GM18502 (cell line): ENCODE measurements at regions not wholly inside any gene's neighbourhood (a gene's known extent, or its start where the extent isn't known, plus 50 kb on each side); places are given as distances from the start of the nearest gene placed in this dataset.

ENCODE experiments used
- ATAC-seq: cut with Tn5 transposase; IDR thresholded peaks from one replicate; pipeline ENCODE4 v1.9.1; 2021; ENCODE audit warnings: mild to moderate bottlenecking; ENCODE audit not compliant: unreplicated experiment, poor library complexity

DNA sequence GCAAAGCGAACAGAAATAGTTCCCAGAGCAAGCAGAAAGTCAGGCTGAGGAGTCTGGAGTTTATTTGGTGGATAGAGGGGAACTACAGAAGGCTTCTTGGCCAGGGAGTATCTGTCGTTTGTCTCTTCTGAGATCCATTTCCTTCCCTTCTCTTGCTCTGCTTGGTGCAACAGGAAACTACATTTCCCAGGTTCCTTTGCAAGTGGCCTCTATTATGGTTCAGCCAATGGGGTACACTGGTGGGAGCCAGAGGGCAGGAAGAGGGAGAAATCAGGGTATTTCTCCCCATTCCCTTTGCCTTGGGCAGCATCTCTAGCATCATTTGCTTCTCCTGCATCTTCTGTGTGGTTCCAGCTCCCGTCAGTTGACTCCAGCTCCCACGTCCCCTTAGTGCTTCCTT, 142.1 kb downstream of the BCOR start:
- ATAC-seq = no peak

GRCh38 chrX:39956803-39957394, 140.9 kb downstream of the BCOR start:
- no peak for ATAC-seq

DNA sequence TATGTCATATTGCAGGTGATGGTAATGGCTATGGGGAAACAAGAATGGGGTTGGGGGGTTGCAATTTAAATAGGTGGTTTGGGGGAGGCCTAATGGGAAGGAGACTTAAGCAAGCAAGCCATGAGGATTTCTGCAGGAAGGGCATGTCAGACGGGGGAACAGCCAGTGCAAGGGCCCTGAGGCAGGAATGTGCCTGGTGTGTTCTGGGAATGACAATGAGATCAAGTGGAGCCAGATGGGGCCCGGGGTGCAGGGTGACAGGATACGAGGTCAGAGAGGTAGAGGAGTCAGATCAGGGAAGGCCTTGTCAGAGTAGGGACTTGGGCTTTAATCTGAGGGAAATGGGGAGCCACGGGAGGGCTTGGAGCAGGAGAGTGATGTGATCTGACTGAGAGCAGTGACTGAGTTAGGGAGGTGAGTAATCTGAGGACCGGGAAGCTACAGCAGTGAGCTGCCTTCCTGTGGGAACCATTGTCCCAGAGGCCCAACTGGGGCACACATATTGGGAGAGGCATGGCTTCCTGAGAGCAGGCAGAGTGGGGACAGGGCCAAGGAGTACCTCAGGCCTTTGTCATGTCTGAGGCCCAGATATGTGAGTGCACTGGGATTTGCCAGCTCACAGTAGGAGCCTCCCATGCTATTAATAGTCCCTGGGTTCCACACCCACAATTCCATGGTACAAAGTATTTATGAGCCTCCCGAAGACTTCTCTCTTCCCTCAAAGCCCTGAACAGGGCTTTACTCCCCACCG, 139.8 kb downstream of the BCOR start:
- ATAC-seq = no peak

GRCh38 chrX:39958850-39959249, 138.9 kb downstream of the BCOR start:
- no peak for ATAC-seq

- no peak for ATAC-seq
These were observed 137.5 kb downstream of the BCOR start for GRCh38 chrX:39960219-39960618.

GRCh38 chrX:39961441-39961840, 136.3 kb downstream of the BCOR start:
- ATAC-seq = no peak

GRCh38 chrX:39965051-39965573, 132.6 kb downstream of the BCOR start:
- ATAC-seq = no peak

DNA sequence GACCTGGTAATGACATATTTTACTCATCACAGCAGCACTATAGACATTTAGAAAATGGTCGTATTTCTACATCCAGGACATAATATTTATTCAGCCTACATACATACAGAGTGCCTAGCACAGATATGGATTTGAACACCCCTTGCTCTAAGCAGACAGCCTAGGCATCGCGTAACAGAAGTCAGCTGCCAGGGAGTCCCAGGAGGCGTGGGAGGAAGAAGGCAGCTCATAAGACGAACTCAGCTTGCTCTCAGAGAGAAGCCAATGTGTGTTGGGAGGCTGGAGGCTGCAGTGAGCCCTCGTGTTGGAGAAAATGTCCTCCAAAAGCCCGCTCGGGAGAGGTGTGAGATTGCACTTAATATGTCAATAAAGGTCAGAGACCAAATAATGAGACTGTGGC, 131.6 kb downstream of the BCOR start:
- no peak for ATAC-seq

DNA sequence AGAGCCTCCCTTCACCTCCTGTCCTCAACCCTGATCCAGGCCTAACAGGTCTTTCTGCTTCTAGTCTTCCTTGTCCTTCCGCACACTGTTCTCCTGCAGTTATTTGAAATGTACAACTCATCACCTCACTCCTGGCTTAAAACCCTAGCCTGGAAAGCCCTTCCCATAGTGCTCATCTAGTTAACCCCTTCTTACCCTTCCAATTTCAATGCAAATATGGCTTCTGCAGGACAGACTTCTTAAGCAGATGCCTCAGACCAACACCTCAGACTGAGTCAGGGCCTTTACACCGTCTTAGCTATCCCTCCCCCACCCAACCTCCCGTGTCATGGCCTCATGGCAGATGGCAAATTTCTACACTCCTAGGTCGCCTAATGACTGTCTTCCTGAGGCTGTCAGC, 130.4 kb downstream of the BCOR start:
- ATAC-seq = no peak

GRCh38 chrX:39969099-39969818, 128.5 kb downstream of the BCOR start:
- ATAC-seq = no peak

DNA sequence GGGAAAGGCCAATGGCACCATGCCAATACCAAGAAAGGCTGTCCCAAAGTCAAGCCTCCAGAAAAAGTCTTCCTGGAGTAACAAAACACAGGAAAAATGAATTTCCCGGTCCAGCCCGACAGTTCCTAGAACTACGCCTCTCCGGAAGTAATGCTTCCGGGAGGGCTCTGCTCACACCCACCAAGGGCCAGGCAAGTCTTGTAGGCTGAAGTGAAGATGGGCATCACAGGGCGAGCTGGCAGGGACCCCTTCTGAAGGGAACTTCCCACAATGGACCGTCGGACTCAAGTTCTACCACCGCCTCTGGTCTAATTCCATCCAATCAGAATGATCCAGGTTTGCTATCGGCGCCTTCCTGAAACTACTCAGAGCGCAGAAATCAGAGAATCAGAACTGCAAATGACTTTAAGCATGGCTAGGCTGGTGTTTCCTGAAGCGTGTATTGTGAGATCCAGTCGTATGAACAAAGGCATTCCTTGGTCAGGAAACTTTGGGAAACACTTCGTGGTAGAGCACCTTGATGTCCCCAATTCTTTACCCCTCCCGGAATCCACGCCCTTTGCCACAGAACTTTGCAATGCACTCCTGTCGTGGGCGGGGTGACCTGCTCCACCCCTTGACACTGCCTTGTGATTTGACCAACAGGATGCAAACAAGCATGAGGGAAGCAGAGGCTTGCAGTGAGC, 127.8 kb downstream of the BCOR start:
- ATAC-seq = no peak

DNA sequence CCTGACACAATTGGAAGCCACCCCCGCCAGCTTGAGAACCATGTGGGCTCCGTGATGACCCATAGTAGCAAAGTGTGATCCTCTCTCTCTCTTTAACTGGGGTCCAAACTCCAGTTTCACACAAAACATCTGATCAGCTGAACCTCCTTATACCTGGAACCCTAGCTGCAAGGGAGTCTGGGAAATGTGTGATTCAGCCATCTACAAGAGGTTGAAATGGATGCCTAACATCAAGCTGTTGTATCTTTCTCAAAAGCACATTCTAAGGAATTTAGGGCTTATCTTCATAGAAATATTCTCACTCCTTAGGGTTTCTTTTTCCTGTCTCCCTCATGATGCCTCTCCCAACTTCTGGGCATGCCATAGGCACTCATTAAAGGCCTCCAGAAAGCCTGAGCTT, 126.0 kb downstream of the BCOR start:
- no peak for ATAC-seq

GRCh38 chrX:39972340-39972739, 125.4 kb downstream of the BCOR start:
- no peak for ATAC-seq

GRCh38 chrX:39973810-39974209, 123.9 kb downstream of the BCOR start:
- ATAC-seq = no peak

DNA sequence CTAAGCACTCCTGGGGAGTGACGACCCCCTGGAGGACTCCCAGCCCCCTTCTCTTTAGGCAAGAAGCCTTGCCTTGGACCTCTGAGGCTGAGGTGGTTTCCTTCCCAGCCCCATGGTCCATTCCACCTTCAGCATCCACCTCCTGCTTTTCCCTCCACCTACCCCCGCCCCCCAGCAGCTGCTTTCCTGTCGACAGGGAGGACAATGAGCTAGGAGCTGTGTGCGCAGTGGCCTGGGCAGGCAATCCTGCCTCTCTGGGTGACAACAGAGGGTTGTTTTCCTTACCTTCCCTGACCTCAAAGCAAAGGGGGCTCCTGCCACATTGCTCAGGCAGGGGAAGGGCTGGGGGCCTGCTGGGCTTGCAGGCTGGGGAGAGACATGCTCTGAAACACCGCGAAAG, 123.5 kb downstream of the BCOR start:
- ATAC-seq = no peak

DNA sequence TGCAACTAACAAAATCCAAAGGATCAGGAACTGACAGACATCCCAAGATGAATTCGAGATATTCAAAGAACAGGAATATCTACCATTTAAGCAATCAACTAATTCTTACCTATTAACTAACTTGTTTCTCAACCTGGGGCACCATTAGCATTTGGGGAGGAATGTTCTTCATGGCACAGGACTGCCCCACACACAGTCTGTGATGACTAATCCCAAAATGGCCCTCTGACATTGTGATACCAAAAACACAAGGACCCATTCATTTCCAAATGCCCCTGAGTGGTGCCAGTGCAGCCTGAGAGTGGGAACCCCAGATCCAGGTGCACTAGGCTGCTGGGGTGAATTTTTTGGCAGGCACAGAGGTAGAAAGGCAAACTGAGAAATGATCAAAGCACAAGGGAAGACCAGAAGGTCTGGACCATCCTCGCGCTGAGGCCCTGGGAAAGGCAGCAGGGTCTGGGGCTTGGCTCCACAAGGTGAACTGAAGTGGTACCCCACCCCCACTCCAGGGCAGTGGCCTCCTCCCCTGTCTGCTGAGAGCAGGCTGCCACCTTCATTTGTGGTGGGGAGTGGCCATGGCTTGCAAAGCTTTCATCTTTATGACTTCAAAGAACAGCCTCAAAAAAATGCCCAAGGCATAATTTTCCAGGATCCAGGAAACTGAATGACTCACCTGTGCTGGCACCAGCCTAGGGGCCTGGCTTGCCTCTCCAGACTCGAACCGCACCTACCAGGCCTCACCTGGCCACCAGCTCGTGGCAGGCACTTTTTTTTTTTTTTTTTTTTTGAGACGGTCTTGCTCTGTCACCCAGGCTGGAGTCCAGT, 122.4 kb downstream of the BCOR start:
- no peak for ATAC-seq

DNA sequence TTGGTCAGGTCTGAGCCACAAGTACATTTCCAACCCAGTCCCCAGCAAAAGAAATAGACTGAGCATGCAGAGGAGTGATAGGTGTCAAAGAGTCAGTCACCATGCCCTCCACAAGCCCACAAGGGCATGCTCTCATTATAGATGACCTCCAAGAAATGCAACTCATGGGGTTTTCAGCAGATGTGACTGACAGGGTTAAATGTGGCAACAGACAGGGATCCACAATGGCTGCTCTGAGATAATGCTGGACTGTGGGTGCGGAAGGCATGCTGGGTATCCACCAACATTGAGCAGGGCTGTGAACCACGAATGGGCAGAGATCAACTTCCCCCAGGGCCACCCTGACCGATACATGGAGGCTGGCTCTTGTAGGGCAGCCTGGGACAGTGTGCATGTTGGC, 115.8 kb downstream of the BCOR start:
- no peak for ATAC-seq

GRCh38 chrX:39982948-39983347, 114.8 kb downstream of the BCOR start:
- no peak for ATAC-seq

GRCh38 chrX:39983715-39984114, 114.0 kb downstream of the BCOR start:
- no peak for ATAC-seq
